ENCODE measurements at regions not wholly inside any gene's neighbourhood (a gene's known extent, or its start where the extent isn't known, plus 50 kb on each side); places are given as distances from the start of the nearest gene placed in this dataset.

DNA sequence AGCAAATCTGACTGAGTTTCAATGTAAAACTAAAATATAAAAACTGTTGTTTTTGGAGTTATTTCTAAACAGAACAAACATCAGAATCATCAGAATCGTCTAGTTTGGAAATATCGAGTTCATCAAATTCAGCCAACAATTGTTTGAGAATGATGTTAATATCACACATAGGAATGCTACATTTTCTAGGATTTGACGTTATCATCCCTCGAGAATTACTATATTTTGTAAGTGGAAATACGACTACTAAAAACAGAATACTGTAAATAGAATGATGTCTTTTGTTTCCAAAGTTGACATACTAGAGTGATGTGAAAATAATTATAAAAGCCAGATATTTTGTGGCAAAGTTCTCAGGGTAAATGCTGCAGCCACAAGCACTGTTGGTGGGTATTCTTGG is 805.9 kb downstream of the TLE1 start:
- no peak for DNase-seq

DNA sequence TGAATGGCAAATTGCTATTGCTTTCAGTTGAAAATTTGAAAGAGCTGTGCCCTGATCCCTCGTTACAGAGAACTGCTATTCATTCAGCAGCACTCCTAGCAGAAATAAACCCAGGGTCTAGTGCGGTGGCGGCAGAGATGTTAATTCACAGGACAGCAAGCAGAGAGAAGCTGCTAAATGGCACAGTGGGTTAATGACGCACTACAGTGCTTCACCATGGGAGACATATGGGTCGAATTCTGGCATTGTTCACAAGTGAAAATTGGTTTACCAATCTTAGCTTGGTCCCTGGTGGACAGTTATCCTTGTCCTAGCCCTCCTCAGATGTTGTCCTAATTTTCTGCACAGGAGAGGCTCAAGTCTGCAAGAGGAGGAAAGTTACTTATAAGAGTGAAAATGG is 807.4 kb downstream of the TLE1 start:
- DNase-seq, result peak; percentile 4

DNA sequence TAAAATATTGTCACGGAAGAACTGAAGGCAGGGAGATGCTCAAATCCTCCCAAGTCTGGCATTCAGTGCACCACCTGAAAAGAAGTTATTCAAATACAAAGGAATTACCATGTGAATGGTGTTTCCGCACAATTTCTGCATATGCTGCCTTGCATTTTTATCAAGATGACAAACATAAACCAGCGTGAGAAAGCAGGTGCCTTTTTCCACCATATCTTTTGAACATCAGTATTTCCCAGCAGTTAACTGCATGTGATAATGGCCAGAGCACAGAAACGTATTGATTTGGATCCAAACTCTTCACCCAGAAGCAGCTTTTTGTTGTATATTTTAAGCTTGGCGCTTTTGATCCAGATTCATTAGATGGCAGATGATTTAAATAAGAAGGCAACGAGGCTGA is 808.0 kb downstream of the TLE1 start:
- no peak for DNase-seq

DNA sequence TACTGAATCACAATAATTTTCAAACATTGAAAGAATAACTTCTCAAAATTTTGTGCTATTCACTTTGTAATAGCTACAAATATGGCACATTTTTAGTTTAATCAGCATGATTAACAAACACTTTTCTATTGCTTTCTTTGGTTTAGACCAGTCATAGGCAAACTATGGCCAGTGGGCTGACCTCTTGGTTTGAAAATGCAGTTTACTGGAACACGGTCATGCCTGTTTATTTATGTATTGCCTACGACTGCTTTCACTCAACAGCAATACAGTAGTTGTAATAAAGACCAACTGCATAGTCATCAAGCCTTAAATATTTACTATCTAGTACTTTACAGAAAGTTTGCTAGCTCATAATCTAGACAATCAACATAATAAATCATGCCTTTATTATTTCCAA is 810.8 kb downstream of the TLE1 start:
- DNase-seq, result no peak

DNA sequence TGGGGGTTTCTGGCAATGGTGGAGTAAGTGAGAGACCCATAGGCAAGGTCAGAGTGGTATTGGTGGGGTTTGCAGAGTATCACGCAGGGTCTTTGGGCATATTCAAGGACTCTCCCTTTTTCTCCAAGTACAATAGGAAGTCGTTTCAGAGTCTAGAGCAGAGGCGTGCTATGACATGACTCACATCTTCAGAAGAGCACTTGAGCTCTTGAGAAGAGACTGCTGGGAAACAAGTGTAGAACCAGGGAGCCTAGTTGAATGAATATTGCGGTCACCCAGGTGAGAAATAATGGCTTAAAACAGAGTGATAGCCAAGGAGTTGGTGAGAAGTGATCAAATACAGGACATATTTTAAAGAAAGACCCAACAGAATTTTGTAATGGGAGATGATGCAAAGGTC is 813.4 kb downstream of the TLE1 start:
- DNase-seq, result no peak

DNA sequence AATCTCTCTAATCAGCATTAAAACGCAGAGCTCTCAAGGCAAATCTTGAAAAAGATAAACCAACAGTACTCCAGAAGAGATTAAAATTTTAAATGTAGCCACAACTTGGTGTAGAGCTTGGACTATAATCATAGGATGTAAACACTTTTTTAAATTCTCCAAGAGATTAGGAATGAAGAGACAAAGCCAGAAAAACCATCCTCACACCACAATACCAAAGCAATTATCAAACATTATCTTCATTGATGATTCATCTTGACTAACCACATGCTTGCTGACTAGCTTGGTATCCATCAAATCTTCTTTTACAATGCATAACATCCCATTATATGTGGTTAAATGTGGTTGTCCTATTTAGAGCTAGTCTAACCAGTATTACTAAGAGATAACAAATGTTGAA is 815.1 kb downstream of the TLE1 start:
- DNase-seq, result no peak

DNA sequence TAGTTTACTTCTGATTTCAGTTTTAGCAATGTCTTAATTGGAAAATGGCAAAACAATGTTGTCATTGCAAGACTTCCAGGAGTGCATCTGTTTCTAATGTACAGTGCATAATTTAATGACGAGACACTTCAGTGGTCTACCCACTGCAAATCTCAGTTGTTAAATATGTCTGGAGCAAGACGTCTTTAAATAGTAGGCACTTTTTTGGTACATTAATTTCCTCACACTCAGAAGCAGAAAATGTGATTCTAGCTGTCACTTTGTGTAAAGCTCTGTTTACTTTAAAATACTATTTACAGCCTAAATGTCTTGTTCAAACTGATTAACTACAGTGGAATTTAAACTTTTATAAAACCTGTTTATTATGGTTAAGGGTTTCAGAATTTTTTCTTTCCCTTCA is 815.5 kb downstream of the TLE1 start:
- DNase-seq, result no peak

DNA sequence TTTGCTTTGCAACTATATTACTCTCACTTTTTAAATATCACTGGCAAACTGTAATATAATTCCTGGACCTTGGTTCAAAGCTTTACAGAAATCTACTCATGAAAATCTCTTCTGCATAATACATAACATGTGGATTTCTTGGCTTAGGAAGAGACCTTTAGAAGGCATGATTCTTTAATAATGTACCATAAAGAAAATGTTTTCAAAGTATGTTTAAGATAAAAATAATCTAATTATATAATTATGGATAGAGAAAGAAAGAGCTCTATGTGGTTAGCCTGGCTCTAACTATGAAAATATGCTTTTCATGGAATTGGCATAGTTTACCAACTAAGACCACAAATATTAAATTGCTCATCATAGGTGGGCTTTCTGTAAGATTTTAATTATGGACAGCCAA is 817.8 kb downstream of the TLE1 start:
- no peak for DNase-seq

DNA sequence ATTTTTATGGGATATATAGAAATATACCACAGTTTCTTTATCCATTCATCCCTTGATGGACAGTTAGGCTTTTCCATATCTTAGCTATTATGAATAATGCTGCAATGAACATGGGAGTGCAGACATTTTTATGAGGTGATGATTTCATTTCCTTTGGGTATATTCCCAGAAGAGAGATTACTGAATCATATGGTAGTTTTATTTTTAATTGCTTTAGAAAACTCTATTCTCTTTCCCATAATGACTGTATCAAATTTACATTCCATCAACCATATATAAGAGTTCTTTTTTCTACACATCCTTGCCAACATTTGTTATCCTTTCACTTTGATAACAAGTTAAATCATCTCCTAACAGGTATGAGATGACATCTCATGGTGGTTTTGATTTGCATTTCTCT is 821.6 kb downstream of the TLE1 start:
- no peak for DNase-seq

DNA sequence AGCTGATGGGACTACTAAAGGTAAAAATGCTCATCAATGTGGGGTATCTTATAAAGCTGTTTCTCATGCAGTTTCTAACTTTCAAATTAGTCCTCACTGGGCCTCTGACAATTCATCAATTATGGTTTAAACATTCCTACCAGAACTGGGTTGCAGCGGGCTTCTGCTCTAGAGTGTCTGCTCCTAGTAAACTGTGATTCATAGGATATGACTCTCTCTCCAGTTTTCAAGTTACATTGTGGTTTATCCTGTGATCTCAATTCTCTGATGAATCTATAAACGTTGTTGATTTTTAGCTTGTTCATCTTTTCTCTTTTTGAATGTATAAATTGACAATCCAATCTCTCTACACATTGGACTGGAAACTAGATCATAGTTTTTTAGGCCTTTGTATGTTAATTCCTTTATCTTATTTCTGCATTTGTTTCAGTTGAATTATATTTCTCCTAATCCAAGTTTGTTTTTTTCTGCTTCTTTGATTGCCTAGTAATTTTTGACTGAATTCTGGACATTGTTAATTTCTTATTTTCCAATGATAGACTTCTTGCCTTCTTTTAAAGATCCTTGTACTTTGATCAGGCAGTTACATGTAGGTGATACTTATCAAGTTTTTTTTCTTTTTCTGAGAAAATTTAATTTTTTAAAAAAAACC is 822.6 kb downstream of the TLE1 start:
- DNase-seq, result no peak

DNA sequence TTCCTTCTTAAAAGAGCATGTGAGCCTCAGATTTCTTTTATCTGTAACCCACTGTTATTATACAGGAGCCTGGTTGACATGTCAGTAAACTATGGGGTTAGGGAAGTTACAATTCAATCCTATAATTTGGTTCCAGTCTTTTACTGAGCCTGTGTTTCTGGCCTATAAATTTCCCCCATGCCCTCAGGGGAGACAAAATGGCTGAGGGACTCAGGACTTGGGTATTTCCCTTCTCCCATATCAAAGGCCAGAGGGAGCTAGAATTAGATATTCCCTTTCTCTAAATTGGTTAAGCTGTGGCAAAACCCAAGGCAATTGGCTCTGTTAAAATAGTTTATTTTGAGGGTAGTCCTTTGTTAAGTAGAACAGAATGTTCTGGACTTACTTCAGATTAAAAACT is 823.2 kb downstream of the TLE1 start:
- DNase-seq, result no peak

DNA sequence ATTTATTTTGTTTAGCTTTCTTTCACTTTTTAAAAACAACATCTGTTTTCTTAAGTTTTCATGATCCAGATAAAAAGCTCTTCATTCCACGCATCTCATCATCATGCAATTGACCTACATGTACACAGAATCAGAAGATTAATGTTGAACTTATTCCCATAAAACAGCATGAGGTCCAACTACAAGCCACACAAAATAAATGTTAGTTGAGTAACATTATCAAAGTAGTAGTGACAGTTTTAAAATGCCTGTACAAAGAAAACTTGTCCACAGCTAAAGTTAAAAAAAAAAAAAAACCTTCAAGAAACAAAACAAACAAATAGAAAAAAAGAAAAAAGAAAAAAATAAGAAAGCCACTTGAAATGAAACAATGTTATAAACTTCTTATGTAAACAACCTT is 846.3 kb downstream of the TLE1 start:
- DNase-seq, result no peak

DNA sequence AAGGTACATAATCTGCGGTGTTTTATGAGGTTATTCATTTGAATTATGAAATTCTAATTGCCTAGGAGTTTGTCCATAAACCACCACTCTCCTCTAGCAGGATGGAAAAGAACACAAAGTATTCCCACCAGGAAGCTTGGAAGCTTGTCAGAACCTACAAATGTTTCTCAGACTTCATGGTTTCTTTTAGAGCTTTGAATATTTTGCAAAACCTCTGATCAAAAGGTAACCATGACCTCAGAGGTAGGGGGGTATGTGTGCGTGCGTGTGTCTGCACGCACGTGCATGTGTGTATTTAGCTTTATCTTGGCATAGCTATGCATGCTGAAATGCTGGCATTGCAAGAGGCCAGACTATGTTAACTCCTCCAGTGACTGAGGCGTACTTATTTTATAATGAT is 847.0 kb downstream of the TLE1 start:
- no peak for DNase-seq

DNA sequence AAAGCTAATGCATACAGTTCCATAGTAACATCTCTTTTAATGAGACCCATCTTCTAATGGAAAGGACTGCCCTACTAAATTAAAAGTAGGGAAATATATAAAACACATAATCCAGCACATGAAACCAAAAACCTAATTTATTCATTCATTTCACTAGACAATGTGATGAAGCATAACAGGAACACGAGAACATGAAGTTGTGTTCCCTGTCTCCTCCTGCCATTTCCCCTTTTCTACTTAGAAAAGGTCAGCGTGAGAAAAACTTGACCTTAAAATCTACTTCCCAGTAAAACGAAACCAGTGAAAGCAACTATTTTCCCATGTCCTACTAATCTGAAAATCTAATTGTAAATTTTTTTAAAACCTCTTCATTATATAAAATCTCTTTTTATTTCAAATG is 847.5 kb downstream of the TLE1 start:
- DNase-seq, result no peak

DNA sequence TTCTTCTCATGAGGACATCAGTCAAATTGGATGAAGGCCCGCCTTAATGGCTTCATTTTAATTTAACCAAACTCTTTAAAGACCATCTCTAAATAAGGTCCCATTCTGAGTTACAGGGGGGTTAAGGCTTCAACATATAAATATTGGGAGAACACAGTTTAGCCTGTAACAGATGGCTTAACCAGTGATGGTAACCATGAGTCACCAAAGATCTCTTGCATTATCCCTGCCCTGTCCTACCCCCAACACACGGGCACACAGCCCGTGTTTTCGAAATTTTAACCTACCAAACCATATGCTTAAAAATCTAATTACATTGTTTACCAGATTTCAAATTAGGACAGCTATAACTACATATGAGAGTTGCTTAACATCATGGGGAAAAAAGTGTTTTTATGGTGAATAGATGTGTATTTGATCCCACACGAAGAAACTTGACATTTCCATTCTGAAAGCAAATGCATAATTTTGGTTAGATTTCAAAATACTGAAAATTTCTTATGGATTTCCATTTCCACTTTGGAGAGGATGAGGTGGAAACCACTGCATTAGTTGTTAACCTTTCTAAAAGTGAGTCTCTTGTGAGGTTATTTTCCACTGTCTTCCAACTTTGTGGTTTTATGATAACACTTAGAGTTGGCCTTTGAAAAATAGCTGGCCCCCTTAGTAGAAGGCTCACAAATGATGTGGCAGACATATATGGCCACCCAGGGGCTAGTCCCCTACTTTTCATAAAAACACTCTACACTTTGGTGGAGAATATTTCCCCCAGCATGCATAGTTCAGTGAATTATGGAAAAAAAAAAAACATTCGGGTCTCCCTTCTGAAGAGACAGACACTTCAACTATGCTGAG is 849.3 kb downstream of the TLE1 start:
- DNase-seq, result no peak

DNA sequence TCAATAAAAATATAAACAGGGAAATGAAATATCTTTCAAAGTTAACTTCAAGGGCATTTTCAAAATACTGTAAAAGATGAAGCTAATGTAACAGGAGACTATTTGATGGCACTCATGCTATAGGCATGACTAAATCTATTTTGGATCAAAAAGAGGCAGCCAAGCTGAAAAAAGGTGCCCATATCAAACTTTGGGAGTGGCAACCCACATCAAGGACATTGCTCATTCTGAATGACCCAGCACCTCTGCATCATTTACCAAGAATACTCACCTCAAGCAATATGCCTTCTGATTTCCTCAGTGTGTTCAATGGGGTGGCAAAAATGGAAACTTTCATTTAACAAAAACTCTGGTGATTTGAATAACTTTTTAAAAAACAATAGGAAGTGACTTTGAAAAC is 853.3 kb downstream of the TLE1 start:
- no peak for DNase-seq

DNA sequence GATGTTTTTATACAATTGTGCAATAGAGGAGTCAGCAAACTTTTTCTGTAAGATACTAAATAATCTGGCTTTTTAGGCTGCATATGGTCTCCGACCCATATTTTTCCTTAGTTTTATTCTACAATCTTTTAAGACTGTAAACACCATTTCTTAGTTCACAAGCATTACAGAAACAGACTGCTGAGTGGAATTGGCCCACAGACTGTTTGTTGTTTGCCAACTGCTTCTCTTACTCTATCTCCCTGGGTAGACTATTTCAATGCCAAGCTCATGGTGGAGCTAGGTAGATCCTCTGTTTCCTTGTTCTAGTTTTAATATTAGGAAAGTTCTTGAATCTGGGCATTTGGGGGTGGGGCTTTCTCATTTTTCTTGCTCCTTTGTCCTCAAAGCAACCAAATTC is 857.6 kb downstream of the TLE1 start:
- DNase-seq, result no peak

DNA sequence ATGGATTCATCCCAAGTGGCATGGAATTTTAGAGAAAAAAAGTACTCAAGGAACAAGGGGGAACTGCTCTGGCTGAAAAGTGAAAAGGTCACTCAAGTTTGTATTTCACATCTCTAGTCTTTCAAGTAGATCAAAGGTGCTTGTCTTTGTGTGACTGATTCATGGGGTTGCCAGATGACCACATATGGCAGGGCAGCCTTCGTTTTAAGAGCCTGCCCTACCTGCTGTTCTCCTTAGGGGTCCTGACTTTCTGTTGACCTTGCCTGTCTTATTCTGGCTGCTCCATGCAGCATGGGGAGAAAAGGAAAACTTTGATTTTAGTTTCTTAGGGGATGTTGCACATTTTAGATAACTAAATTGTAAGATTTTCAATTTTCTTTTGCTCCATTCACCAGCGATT is 877.7 kb downstream of the TLE1 start:
- DNase-seq, result no peak

DNA sequence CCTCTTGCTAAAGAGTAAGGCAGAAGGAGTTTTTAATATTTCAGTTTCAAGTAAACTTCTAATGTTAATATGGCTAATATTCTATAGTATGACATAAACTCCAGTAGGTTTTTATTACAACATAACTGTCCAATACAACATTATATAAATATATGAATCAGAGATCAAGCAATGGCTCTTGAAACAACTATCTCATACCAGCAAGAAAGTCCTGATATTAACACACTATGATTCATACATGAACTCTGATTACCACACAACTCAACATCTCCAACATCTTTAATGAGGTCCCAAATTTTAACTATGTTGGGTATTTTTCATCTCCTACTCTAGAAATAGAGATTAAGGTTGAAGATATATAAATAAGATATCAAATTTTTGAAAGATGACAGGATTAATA is 878.3 kb downstream of the TLE1 start:
- no peak for DNase-seq

DNA sequence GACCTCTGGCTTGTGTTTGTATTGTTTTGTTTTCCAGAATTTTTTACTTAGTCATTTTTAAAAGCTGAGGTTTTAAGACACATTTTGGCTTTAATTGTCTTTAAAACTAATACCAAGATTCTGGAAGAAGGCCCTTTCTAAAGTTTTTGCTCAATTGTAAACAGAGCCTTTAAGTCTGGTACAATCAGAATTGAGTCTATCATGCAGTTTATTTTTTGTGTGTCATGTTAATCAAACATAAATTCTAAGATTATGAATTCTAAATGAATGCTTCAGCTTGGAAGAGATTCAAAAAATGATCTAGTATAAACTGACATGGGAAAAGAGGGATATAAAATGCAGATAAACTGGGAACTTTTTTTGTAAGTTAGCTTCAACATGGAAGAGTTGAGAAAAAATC is 882.7 kb downstream of the TLE1 start:
- no peak for DNase-seq

DNA sequence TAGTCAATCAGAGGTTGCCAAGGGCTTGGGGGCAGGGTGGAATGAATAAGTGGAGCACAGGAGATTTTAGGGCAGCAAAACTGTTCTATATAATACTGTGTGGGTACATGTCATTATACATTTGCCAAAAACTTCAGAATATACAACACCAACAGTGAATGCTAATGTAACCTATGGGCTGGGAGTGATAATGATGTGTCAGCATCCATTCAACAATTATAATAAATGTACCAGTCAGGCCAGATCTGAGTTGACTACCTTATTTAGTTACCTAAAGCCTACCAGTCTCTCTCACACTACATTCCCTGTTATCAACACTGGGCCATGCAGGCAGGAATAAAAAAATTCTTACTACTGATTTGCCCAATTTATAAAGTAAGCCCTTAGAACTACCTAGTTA is 884.5 kb downstream of the TLE1 start:
- no peak for DNase-seq

DNA sequence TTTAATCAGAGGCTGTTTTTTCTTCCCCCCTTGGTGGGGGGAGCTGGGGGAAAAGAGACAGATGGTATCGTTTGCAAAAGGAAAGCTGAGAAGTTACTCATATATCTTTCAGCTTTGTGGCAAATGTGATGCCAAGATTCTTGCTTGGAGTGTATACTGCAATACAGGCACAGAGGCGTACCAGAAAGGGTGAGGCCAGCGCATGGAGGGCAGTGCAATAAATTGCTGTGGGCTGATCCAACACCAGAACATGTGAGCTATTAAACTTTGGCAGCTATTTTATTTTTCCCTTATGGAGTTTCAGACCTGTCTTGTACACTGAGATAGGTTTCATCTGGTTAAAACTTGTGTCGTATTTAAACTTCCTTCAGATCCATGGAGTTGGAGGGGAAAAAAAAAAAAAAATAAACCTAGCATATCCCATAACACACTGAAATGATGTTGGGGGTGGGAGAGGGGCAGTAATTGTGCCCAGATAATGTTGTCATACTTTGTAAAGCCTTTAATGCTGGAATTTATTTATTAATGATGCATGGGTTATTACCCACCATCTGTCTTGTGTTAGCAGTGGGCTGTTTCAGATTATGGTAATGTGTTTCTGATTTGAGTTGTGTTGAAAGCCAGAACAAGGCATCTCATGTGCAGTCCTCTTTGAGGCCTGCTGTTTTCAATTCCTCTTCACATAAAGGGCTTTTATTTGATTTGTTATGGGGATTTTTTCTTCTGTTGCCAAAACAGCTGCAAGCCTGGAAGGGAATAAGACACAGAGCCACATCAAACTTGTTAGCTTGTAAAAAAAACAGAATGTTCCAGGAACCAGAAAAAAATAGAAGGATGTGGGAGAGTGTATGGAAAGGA is 891.3 kb downstream of the TLE1 start:
- DNase-seq, result peak; percentile 17

DNA sequence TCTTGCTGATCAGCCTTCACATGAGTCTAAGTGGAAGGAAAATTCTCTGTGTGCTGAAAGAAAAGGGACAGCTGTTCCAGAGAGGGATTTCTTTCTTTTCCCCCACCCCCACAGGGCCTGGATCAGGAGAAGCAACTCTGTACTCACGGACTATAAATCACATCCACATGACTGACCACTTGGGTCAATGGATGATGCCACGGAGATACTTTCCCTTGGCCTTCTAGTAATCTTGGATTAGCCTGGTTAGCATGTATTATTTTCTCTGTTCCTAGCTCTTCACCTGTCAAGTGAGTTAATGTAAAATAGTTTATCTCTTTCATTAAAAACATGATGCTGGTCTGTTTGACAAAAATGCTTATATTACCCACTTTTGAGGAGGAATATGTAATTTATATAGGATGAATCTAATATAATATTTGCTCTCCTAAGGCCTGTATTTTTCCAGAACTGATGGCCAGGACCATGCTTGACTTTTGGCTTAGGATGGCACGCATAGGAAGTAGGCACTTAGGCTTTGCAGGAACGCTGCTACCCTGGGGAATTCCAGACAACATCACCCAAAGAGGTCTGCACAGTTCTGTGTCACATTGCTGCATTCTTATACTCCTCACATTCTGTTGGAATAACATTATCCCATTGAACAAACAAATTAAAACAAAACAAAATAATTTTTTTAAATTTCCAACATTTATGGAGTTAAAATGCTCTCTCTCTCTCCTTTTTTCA is 892.1 kb downstream of the TLE1 start:
- no peak for DNase-seq
